ENCODE measurements at regions not wholly inside any gene's neighbourhood (a gene's known extent, or its start where the extent isn't known, plus 50 kb on each side); places are given as distances from the start of the nearest gene placed in this dataset.

- no peak for DNase-seq (ENCODE audit: low read depth in 2 of 2)
Measured at GRCh38 chr15:99440551-99441443, 125.0 kb upstream of the MEF2A start.

GRCh38 chr15:99441444-99441800 lies 124.4 kb upstream of the MEF2A start:
- DNase-seq (ENCODE audit: low read depth in 2 of 2) = no peak

GRCh38 chr15:99441871-99442251 lies 123.9 kb upstream of the MEF2A start:
- DNase-seq (ENCODE audit: low read depth in 2 of 2) = no peak

- no peak for DNase-seq (ENCODE audit: low read depth in 2 of 2)
Measured at GRCh38 chr15:99442252-99442897, 123.4 kb upstream of the MEF2A start.

GRCh38 chr15:99443056-99443756 lies 122.6 kb upstream of the MEF2A start:
- no peak for DNase-seq (ENCODE audit: low read depth in 2 of 2)

- no peak for DNase-seq (ENCODE audit: low read depth in 2 of 2)
Measured at GRCh38 chr15:99443768-99444446, 121.9 kb upstream of the MEF2A start.

- DNase-seq (ENCODE audit: low read depth in 2 of 2) = no peak
Measured at GRCh38 chr15:99445272-99445850, 120.4 kb upstream of the MEF2A start.

GRCh38 chr15:99446565-99447496 lies 119.0 kb upstream of the MEF2A start:
- DNase-seq (ENCODE audit: low read depth in 2 of 2) = no peak

GRCh38 chr15:99447497-99448371 lies 118.0 kb upstream of the MEF2A start:
- DNase-seq (ENCODE audit: low read depth in 2 of 2) = no peak

GRCh38 chr15:99449514-99449913 lies 116.3 kb upstream of the MEF2A start:
- no peak for DNase-seq (ENCODE audit: low read depth in 2 of 2)

GRCh38 chr15:99450896-99451358 lies 114.9 kb upstream of the MEF2A start:
- peak; percentile 16 to 41 for DNase-seq (ENCODE audit: low read depth in 2 of 2)

- no peak for DNase-seq (ENCODE audit: low read depth in 2 of 2)
Measured at GRCh38 chr15:99451484-99451883, 114.3 kb upstream of the MEF2A start.

- no peak for DNase-seq (ENCODE audit: low read depth in 2 of 2)
Measured at GRCh38 chr15:99452010-99452409, 113.8 kb upstream of the MEF2A start.

GRCh38 chr15:99452728-99453636 lies 112.8 kb upstream of the MEF2A start:
- no peak for DNase-seq (ENCODE audit: low read depth in 2 of 2)

- no peak for DNase-seq (ENCODE audit: low read depth in 2 of 2)
Measured at GRCh38 chr15:99453637-99454030, 112.2 kb upstream of the MEF2A start.

- DNase-seq (ENCODE audit: low read depth in 2 of 2) = no peak
Measured at GRCh38 chr15:99454107-99454809, 111.5 kb upstream of the MEF2A start.

GRCh38 chr15:99454941-99455788 lies 110.6 kb upstream of the MEF2A start:
- DNase-seq (ENCODE audit: low read depth in 2 of 2) = no peak
